ENCODE measurements at regions not wholly inside any gene's neighbourhood (a gene's known extent, or its start where the extent isn't known, plus 50 kb on each side); places are given as distances from the start of the nearest gene placed in this dataset.

- TF ChIP-seq, protein P1, sequence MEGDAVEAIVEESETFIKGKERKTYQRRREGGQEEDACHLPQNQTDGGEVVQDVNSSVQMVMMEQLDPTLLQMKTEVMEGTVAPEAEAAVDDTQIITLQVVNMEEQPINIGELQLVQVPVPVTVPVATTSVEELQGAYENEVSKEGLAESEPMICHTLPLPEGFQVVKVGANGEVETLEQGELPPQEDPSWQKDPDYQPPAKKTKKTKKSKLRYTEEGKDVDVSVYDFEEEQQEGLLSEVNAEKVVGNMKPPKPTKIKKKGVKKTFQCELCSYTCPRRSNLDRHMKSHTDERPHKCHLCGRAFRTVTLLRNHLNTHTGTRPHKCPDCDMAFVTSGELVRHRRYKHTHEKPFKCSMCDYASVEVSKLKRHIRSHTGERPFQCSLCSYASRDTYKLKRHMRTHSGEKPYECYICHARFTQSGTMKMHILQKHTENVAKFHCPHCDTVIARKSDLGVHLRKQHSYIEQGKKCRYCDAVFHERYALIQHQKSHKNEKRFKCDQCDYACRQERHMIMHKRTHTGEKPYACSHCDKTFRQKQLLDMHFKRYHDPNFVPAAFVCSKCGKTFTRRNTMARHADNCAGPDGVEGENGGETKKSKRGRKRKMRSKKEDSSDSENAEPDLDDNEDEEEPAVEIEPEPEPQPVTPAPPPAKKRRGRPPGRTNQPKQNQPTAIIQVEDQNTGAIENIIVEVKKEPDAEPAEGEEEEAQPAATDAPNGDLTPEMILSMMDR (IDR thresholded peaks at IDR 0.05), result no peak
- TF ChIP-seq SIN3A (IDR thresholded peaks at IDR 0.05; ENCODE audit: borderline replicate concordance, insufficient read depth, low read depth, low read length), result no peak
- TF ChIP-seq POLR2AphosphoS5 (IDR thresholded peaks at IDR 0.05; ENCODE audit: low read depth, low read length), result no peak
Observed at GRCh38 chr3:104961851-104962250, 404.9 kb upstream of the ALCAM start.
